Neural cell (in vitro differentiated cells): ENCODE measurements at regions not wholly inside any gene's neighbourhood (a gene's known extent, or its start where the extent isn't known, plus 50 kb on each side); places are given as distances from the start of the nearest gene placed in this dataset.

Source experiments
- H2AFZ ChIP-seq: fragments of 200-600, 300-800 bp; sonication (generic), shearing (Covaris generic); 2 replicates; pipeline ENCODE4 v1.6.0; 2014; ENCODE audit warnings: low read depth, mild to moderate bottlenecking, antibody characterized with exemption, low read length, moderate library complexity
- H3F3A ChIP-seq: fragments of 200-600 bp; shearing (Covaris generic); 2 replicates; pipeline ENCODE4 v1.6.1; 2016; ENCODE audit warnings: mild to moderate bottlenecking, moderate library complexity, mixed read lengths, antibody characterized with exemption, low read length; ENCODE audit not compliant: insufficient read depth, poor library complexity, severe bottlenecking
- H3K27ac ChIP-seq: fragments of 200-600, 300-800 bp; sonication (generic), shearing (Covaris generic); 2 replicates; pipeline ENCODE4 v1.5.1; 2014; ENCODE audit warnings: mild to moderate bottlenecking, low read length, moderate library complexity
- H3K27me3 ChIP-seq: fragments of 300-800, 200-600 bp; sonication (generic), shearing (Covaris generic); 2 replicates; pipeline ENCODE4 v1.6.0; 2014; ENCODE audit warnings: mild to moderate bottlenecking, low read depth, low read length, moderate library complexity; ENCODE audit not compliant: insufficient read depth
- H3K36me3 ChIP-seq: fragments of 300-800, 200-600 bp; sonication (generic), shearing (Covaris generic); 2 replicates; pipeline ENCODE4 v1.5.1; 2014; ENCODE audit warnings: mild to moderate bottlenecking, antibody characterized with exemption, low read length, moderate library complexity; ENCODE audit not compliant: insufficient read depth
- H3K4me2 ChIP-seq: fragments of 300-800, 200-600 bp; sonication (generic), shearing (Covaris generic); 2 replicates; pipeline ENCODE4 v1.6.0; 2014; ENCODE audit warnings: mild to moderate bottlenecking, low read length
- H3K4me3 ChIP-seq: fragments of 300-800, 200-600 bp; sonication (generic), shearing (Covaris generic); 2 replicates; pipeline ENCODE4 v1.5.1; 2014; ENCODE audit warnings: mild to moderate bottlenecking, low read length, moderate library complexity
- H3K79me2 ChIP-seq: fragments of 200-600 bp; shearing (Covaris generic); replicated peaks from 2 replicates; pipeline ENCODE4 v1.6.0; 2014; ENCODE audit warnings: mild to moderate bottlenecking, low read length, moderate library complexity; ENCODE audit not compliant: insufficient read depth
- H3K9ac ChIP-seq: fragments of 300-800, 200-600 bp; sonication (generic), shearing (Covaris generic); 2 replicates; pipeline ENCODE4 v1.6.1; 2016; ENCODE audit warnings: mild to moderate bottlenecking, low read length, mixed read lengths
- H3K9me2 ChIP-seq: fragments of 200-600 bp; shearing (Covaris generic); 2 replicates; pipeline ENCODE4 v1.6.1; 2016; ENCODE audit warnings: mild to moderate bottlenecking, low read length, mixed read lengths; ENCODE audit not compliant: insufficient read depth
- H3K9me3 ChIP-seq: fragments of 200-600, 300-800 bp; sonication (generic), shearing (Covaris generic); 2 replicates; pipeline ENCODE4 v1.6.1; 2016; ENCODE audit warnings: mild to moderate bottlenecking, mixed run types, low read length, moderate library complexity, mixed read lengths
- H4K20me1 ChIP-seq: fragments of 200-600 bp; shearing (Covaris generic); 2 replicates; pipeline ENCODE4 v1.6.1; 2016; ENCODE audit warnings: mild to moderate bottlenecking, mixed run types; ENCODE audit not compliant: insufficient read depth
- EP300 ChIP-seq: fragments of 450-650 bp; conservative IDR thresholded peaks from 2 replicates; pipeline ENCODE4 v1.6.1; 2014; ENCODE audit warnings: antibody characterized with exemption, mild to moderate bottlenecking, moderate library complexity; ENCODE audit not compliant: poor library complexity, severe bottlenecking
- EZH2 ChIP-seq: fragments of 200-600, 300-800 bp; shearing (Covaris generic), sonication (generic); IDR thresholded peaks from 2 replicates; pipeline ENCODE4 v1.6.1; 2014; ENCODE audit warnings: antibody characterized with exemption, low read length, borderline replicate concordance, mild to moderate bottlenecking; ENCODE audit not compliant: insufficient read depth, poor library complexity, severe bottlenecking
- MXI1 ChIP-seq: fragments of 450-650 bp; conservative IDR thresholded peaks from 2 replicates; pipeline ENCODE4 v1.6.1; 2014; ENCODE audit warnings: antibody characterized with exemption, mild to moderate bottlenecking; ENCODE audit not compliant: poor library complexity, severe bottlenecking
- POLR2AphosphoS5 ChIP-seq: IDR thresholded peaks from 2 replicates; pipeline ENCODE4 v1.6.1; 2012
- RAD21 ChIP-seq: fragments of 450-650 bp; conservative IDR thresholded peaks from 2 replicates; pipeline ENCODE4 v1.6.1; 2014; ENCODE audit warnings: antibody characterized with exemption, mild to moderate bottlenecking, moderate library complexity
- SMC3 ChIP-seq: fragments of 450-650 bp; conservative IDR thresholded peaks from 2 replicates; pipeline ENCODE4 v1.6.1; 2014; ENCODE audit warnings: antibody characterized with exemption, mild to moderate bottlenecking, moderate library complexity; ENCODE audit not compliant: poor library complexity
- TAF1 ChIP-seq: IDR thresholded peaks from 2 replicates; pipeline ENCODE4 v1.6.1; 2012; ENCODE audit warnings: low read depth
- TF ChIP-seq, protein P1 (sequence below): fragments of 450-650 bp; IDR thresholded peaks from 2 replicates; pipeline ENCODE4 v1.5.1; 2014; ENCODE audit warnings: antibody characterized with exemption, mild to moderate bottlenecking, moderate library complexity; ENCODE audit not compliant: poor library complexity, severe bottlenecking
- TF ChIP-seq, protein P2 (sequence below): IDR thresholded peaks from 2 replicates; pipeline ENCODE4 v1.6.1; 2012; ENCODE audit warnings: borderline replicate concordance

DNA sequence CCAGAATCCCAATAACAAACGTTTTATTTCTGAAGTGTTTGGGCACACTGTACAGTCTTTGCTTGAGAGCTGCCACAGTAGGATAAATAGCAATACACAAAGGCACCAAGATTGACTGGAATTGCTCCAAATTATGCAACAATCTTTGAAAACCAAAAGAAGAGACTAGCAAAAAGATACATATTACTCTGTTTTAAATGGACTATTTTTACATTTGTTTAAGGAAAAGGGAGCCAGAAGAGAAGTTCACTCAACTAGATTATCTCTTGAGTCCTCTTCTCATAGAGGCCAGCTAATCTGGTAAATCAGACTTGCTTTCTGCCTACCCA lies 385.0 kb upstream of the SLC30A5 start:
- H3K27ac ChIP-seq: no peak overlapping the region
- no peak overlapping the region for H3K9ac ChIP-seq
- H3K4me2 ChIP-seq: no peak overlapping the region
- TF ChIP-seq EZH2 (no peak), SMC3 (no peak), EP300 (no peak), RAD21 (no peak), TAF1 (no peak), POLR2AphosphoS5 (no peak), MXI1 (no peak)
- TF ChIP-seq, protein P1, sequence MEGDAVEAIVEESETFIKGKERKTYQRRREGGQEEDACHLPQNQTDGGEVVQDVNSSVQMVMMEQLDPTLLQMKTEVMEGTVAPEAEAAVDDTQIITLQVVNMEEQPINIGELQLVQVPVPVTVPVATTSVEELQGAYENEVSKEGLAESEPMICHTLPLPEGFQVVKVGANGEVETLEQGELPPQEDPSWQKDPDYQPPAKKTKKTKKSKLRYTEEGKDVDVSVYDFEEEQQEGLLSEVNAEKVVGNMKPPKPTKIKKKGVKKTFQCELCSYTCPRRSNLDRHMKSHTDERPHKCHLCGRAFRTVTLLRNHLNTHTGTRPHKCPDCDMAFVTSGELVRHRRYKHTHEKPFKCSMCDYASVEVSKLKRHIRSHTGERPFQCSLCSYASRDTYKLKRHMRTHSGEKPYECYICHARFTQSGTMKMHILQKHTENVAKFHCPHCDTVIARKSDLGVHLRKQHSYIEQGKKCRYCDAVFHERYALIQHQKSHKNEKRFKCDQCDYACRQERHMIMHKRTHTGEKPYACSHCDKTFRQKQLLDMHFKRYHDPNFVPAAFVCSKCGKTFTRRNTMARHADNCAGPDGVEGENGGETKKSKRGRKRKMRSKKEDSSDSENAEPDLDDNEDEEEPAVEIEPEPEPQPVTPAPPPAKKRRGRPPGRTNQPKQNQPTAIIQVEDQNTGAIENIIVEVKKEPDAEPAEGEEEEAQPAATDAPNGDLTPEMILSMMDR: no peak
- TF ChIP-seq, protein P2, sequence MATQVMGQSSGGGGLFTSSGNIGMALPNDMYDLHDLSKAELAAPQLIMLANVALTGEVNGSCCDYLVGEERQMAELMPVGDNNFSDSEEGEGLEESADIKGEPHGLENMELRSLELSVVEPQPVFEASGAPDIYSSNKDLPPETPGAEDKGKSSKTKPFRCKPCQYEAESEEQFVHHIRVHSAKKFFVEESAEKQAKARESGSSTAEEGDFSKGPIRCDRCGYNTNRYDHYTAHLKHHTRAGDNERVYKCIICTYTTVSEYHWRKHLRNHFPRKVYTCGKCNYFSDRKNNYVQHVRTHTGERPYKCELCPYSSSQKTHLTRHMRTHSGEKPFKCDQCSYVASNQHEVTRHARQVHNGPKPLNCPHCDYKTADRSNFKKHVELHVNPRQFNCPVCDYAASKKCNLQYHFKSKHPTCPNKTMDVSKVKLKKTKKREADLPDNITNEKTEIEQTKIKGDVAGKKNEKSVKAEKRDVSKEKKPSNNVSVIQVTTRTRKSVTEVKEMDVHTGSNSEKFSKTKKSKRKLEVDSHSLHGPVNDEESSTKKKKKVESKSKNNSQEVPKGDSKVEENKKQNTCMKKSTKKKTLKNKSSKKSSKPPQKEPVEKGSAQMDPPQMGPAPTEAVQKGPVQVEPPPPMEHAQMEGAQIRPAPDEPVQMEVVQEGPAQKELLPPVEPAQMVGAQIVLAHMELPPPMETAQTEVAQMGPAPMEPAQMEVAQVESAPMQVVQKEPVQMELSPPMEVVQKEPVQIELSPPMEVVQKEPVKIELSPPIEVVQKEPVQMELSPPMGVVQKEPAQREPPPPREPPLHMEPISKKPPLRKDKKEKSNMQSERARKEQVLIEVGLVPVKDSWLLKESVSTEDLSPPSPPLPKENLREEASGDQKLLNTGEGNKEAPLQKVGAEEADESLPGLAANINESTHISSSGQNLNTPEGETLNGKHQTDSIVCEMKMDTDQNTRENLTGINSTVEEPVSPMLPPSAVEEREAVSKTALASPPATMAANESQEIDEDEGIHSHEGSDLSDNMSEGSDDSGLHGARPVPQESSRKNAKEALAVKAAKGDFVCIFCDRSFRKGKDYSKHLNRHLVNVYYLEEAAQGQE: no peak
- no peaks in the 10 kb centered on the region for H3K9me3 ChIP-seq
- no peaks in the 10 kb centered on the region for H4K20me1 ChIP-seq
- H3F3A ChIP-seq: no peaks in the 10 kb centered on the region
- H3K36me3 ChIP-seq: no peaks in the 10 kb centered on the region
- no peaks in the 10 kb centered on the region for H3K9me2 ChIP-seq
- no peak overlapping the region for H3K4me3 ChIP-seq
- no peaks in the 10 kb centered on the region for H3K27me3 ChIP-seq
- H3K79me2 ChIP-seq: no peaks in the 10 kb centered on the region
- no peak overlapping the region for H2AFZ ChIP-seq

DNA sequence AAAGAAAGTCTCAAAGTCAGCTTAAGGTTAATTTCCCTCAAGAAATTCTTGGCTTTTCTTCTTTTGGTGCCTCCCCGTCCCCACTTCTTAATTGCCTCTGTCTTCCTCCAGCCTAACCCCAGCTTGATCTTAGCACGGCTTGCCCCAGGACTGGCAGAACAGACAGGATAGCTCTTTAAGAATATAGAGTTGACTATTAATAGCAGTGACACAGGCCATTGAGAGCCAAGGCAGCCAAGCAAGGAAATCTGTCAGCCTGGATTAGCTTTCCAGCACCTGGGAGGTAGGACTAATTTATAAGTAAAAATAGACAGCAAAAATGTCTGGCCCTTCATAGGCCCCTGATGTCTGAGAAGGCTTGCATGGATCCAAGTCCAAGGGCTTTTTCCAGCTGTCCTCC lies 384.6 kb upstream of the SLC30A5 start:
- Histone ChIP-seq H4K20me1 (no peaks in the 10 kb centered on the region), H3K9me2 (no peaks in the 10 kb centered on the region), H2AFZ (no peak overlapping the region), H3K4me2 (no peak overlapping the region), H3K79me2 (no peaks in the 10 kb centered on the region), H3K27ac (no peak overlapping the region), H3K4me3 (no peak overlapping the region), H3F3A (no peaks in the 10 kb centered on the region), H3K9me3 (no peaks in the 10 kb centered on the region), H3K36me3 (no peaks in the 10 kb centered on the region), H3K27me3 (no peaks in the 10 kb centered on the region), H3K9ac (no peak overlapping the region)
- TF ChIP-seq, protein P1: no peak
- TF ChIP-seq, protein P2: no peak
- no peak for TF ChIP-seq MXI1
- no peak for TF ChIP-seq EZH2
